ENCODE measurements at regions not wholly inside any gene's neighbourhood (a gene's known extent, or its start where the extent isn't known, plus 50 kb on each side); places are given as distances from the start of the nearest gene placed in this dataset.

DNA sequence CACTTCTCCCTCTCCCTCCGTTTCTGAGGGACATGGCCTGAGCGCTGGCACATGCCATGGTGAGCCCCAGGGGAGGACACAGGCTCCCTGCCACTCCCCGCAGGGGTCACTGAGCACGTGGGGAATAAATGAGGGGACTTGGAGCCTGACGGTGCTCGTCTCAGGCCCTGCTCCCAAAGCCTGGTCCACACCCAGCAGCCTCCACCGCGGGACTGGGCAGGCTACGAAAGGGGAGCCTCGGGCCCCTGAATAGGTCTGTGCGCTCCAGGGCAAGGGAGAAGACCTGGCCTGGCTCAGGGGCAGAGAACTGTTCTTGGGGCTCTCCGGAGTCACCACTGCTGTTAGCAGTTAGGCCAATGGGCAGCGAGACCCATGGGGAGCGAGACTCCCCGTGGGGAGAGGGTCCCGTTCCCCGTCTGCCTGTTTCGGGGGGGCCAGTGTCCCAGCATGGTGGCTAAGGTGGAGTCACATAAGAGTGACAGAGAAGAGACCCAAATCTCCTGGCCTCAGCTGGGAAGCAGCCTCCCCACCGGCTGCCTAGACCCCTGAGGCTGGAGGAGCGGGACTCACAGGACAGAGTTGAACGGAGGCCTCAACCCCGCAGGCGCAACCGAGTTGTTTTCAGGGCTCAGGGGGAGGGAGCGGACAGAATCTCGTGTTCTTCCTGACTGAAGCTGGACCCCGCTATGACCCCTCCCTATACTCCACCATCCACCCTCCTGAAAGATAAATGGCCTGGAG lies 329.8 kb upstream of the SFSWAP start:
- dilution Hi-C loops (cut with HindIII; ENCODE audit: low sequenced_read_pairs, unreplicated experiment), result no loop called here
- Histone ChIP-seq H3K79me1 (ENCODE audit: low read depth in 1 of 2, low read length in 2 of 2) (no peaks in the 10 kb centered on the region), H3K27ac (ENCODE audit: insufficient read depth, low read length) (no peak overlapping the region), H3K23ac (ENCODE audit: low read depth, low read length) (no peak overlapping the region), H3K4me1 (ENCODE audit: control insufficient read depth, insufficient read depth, low read length) (no peaks in the 10 kb centered on the region), H2AK9ac (replicated peaks; ENCODE audit: low read depth, low read length, poor library complexity) (no peak overlapping the region), H3K56ac (ENCODE audit: extremely low read depth, insufficient read depth, low read length) (no peak overlapping the region), H3K4me3 (ENCODE audit: insufficient read depth, low read depth, low read length) (no peak overlapping the region), H3K4me2 (ENCODE audit: low read depth, low read length) (no peak overlapping the region), H3K9me1 (ENCODE audit: insufficient read depth, low read length) (no peaks in the 10 kb centered on the region), H3K9ac (ENCODE audit: low read depth, low read length) (no peak overlapping the region), H3K9me3 (ENCODE audit: control insufficient read depth, insufficient read depth, low read length) (peaks cover 44% of the 10 kb centered on the region), H4K91ac (ENCODE audit: insufficient read depth, low read depth, low read length) (no peak overlapping the region), H4K5ac (ENCODE audit: low read depth, low read length) (no peak overlapping the region), H3K36me3 (ENCODE audit: control insufficient read depth, insufficient read depth, low read length) (no peaks in the 10 kb centered on the region), H4K20me1 (ENCODE audit: insufficient read depth, low read length) (no peaks in the 10 kb centered on the region), H2BK15ac (ENCODE audit: low read depth, low read length) (no peak overlapping the region), H2AFZ (replicated peaks; ENCODE audit: low read length, poor library complexity) (no peak overlapping the region), H2BK20ac (ENCODE audit: low read depth, low read length) (no peak overlapping the region), H2AK5ac (ENCODE audit: low read depth, low read length) (no peak overlapping the region), H3K18ac (ENCODE audit: low read depth, low read length) (no peak overlapping the region), H3K4ac (ENCODE audit: low read depth, low read length) (no peak overlapping the region), H4K8ac (ENCODE audit: low read depth in 2 of 2, low read length in 2 of 2) (no peak overlapping the region), H2BK120ac (ENCODE audit: low read depth, low read length) (no peak overlapping the region), H3K27me3 (ENCODE audit: control insufficient read depth, insufficient read depth, low read length) (no peaks in the 10 kb centered on the region), H2BK5ac (ENCODE audit: low read depth, low read length, poor library complexity, severe bottlenecking) (no peak overlapping the region), H3K14ac (replicated peaks; ENCODE audit: low read depth, low read length) (no peak overlapping the region)
- intact Hi-C loops (cut with micrococcal nuclease), result no loop called here
- POLR2A ChIA-PET (ENCODE audit: unreplicated experiment), result no interaction called here
- no TSS peak for BruUV-seq (replicated peaks)
- no peak for DNase-seq
- 16% methylated on average over 4 of the region's 27 CpGs; no CpG with 5 or more reads in 1 of the 2 experiments for WGBS, 2 experiments (ENCODE audit: extremely low coverage in 2 of 2, insufficient read length in 1 of 2)
- in situ Hi-C loops (cut with MboI; ENCODE audit: low sequenced_read_pairs), result no loop called here
- CTCF ChIA-PET, result no interaction called here
- TF ChIP-seq, protein P1, sequence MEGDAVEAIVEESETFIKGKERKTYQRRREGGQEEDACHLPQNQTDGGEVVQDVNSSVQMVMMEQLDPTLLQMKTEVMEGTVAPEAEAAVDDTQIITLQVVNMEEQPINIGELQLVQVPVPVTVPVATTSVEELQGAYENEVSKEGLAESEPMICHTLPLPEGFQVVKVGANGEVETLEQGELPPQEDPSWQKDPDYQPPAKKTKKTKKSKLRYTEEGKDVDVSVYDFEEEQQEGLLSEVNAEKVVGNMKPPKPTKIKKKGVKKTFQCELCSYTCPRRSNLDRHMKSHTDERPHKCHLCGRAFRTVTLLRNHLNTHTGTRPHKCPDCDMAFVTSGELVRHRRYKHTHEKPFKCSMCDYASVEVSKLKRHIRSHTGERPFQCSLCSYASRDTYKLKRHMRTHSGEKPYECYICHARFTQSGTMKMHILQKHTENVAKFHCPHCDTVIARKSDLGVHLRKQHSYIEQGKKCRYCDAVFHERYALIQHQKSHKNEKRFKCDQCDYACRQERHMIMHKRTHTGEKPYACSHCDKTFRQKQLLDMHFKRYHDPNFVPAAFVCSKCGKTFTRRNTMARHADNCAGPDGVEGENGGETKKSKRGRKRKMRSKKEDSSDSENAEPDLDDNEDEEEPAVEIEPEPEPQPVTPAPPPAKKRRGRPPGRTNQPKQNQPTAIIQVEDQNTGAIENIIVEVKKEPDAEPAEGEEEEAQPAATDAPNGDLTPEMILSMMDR (conservative IDR thresholded peaks at IDR 0.05; ENCODE audit: low read depth, low read length), result no peak
- no peak for TF ChIP-seq MAZ (IDR thresholded peaks at IDR 0.05; ENCODE audit: borderline replicate concordance, low read depth, low read length)
- TF ChIP-seq NFE2L2 (IDR thresholded peaks at IDR 0.05; ENCODE audit: low read depth, low read length), result no peak
- no peak for ATAC-seq (ENCODE audit: low read depth)

Data from IMR-90 (cell line).